Prostate gland (tissue), 2 donors: ENCODE measurements at regions not wholly inside any gene's neighbourhood (a gene's known extent, or its start where the extent isn't known, plus 50 kb on each side); places are given as distances from the start of the nearest gene placed in this dataset.

Experiments
- POLR2A ChIP-seq: fragments of 450-650 bp; IDR thresholded peaks from one replicate; pipeline ENCODE4 v1.6.1; 2016; ENCODE audit warnings: antibody characterized with exemption, mild to moderate bottlenecking
- TF ChIP-seq, protein P1 (sequence below), 4 experiments: fragments of 200-600 bp in 2 of 4; fragments of 450-650 bp in 2 of 4; sonication (generic) in 2 of 4; IDR thresholded peaks; 1 replicate in 3 of 4; 2 replicates in 1 of 4; pipeline ENCODE4 v1.5.1; 2016 to 2019; ENCODE audit warnings: antibody characterized with exemption in 4 of 4, mild to moderate bottlenecking in 2 of 4, moderate library complexity in 2 of 4

DNA sequence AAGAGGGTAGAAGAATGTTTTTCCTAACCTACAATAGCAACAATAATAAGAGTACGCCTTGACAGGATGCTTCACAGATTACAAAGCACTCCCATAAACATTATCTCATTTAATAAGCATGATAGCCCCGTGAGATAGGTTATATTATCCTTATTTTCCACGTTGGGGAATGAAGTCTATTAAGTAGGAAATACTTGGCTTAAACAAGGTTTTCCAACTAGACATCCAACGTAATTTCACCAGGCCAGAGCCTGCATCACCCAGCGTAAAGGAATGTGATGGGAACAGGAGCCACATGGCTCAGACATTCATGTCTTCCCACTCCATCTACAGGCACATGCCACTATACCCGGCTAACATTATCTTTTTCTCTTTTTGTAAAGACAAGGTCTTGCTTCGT lies 223.4 kb upstream of the AMIGO2 start:
- TF ChIP-seq POLR2A = no peak
- TF ChIP-seq, protein P1, sequence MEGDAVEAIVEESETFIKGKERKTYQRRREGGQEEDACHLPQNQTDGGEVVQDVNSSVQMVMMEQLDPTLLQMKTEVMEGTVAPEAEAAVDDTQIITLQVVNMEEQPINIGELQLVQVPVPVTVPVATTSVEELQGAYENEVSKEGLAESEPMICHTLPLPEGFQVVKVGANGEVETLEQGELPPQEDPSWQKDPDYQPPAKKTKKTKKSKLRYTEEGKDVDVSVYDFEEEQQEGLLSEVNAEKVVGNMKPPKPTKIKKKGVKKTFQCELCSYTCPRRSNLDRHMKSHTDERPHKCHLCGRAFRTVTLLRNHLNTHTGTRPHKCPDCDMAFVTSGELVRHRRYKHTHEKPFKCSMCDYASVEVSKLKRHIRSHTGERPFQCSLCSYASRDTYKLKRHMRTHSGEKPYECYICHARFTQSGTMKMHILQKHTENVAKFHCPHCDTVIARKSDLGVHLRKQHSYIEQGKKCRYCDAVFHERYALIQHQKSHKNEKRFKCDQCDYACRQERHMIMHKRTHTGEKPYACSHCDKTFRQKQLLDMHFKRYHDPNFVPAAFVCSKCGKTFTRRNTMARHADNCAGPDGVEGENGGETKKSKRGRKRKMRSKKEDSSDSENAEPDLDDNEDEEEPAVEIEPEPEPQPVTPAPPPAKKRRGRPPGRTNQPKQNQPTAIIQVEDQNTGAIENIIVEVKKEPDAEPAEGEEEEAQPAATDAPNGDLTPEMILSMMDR (IDR thresholded peaks at IDR 0.05) = no peak
